ENCODE measurements at regions not wholly inside any gene's neighbourhood (a gene's known extent, or its start where the extent isn't known, plus 50 kb on each side); places are given as distances from the start of the nearest gene placed in this dataset.

DNA sequence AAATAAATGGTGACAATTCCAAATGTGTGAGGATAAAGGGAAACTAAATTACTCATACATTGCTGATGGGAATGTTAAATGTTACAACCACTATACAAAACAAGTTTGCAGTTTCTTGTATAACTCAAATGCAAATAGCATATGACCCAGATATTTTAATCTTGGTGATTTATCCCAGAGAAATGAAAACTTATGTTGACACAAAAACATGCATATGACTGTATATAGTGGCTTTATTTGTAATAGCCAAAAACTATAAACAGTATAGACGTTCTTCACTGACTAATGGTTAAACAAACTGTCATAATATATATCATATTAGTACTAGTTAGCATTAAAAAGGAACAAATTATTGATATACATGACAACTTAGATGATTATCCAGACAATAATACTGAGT lies 619.2 kb downstream of the PDHA2 start:
- peaks cover 2% of the 10 kb centered on the region for H3K27me3 Mint-ChIP-seq (ENCODE audit: insufficient read depth, low read depth, poor library complexity)
- Histone ChIP-seq H3K27me3 (ENCODE audit: insufficient read depth) (no peaks in the 10 kb centered on the region), H3K4me3 (no peak overlapping the region), H4K20me1 (replicated peaks; ENCODE audit: insufficient read depth) (no peaks in the 10 kb centered on the region), H3K27ac (ENCODE audit: low read depth) (no peak overlapping the region), H3K9me2 (ENCODE audit: insufficient read depth) (0 out of 2 replicates have a peak, but pooled peaks cover 9% of the 10 kb centered on the region), H3K4me2 (no peak overlapping the region), H3F3A (replicated peaks; ENCODE audit: low read depth) (no peaks in the 10 kb centered on the region), H2AFZ (no peak overlapping the region), H3K36me3 (ENCODE audit: insufficient read depth) (no peaks in the 10 kb centered on the region), H3K79me2 (replicated peaks; ENCODE audit: insufficient read depth) (no peaks in the 10 kb centered on the region), H3K4me1 (ENCODE audit: insufficient read depth) (no peaks in the 10 kb centered on the region)
- no peaks in the 10 kb centered on the region for H3K9me3 Mint-ChIP-seq
- H3K4me3 Mint-ChIP-seq: no peak overlapping the region
- ATAC-seq: no peak
- H3K36me3 Mint-ChIP-seq (ENCODE audit: low read depth): no peaks in the 10 kb centered on the region; the same call in 2 of the 3 replicates
- no peak for TF ChIP-seq JUNB (IDR thresholded peaks at IDR 0.05; ENCODE audit: unreplicated experiment)
- TF ChIP-seq, protein P1, sequence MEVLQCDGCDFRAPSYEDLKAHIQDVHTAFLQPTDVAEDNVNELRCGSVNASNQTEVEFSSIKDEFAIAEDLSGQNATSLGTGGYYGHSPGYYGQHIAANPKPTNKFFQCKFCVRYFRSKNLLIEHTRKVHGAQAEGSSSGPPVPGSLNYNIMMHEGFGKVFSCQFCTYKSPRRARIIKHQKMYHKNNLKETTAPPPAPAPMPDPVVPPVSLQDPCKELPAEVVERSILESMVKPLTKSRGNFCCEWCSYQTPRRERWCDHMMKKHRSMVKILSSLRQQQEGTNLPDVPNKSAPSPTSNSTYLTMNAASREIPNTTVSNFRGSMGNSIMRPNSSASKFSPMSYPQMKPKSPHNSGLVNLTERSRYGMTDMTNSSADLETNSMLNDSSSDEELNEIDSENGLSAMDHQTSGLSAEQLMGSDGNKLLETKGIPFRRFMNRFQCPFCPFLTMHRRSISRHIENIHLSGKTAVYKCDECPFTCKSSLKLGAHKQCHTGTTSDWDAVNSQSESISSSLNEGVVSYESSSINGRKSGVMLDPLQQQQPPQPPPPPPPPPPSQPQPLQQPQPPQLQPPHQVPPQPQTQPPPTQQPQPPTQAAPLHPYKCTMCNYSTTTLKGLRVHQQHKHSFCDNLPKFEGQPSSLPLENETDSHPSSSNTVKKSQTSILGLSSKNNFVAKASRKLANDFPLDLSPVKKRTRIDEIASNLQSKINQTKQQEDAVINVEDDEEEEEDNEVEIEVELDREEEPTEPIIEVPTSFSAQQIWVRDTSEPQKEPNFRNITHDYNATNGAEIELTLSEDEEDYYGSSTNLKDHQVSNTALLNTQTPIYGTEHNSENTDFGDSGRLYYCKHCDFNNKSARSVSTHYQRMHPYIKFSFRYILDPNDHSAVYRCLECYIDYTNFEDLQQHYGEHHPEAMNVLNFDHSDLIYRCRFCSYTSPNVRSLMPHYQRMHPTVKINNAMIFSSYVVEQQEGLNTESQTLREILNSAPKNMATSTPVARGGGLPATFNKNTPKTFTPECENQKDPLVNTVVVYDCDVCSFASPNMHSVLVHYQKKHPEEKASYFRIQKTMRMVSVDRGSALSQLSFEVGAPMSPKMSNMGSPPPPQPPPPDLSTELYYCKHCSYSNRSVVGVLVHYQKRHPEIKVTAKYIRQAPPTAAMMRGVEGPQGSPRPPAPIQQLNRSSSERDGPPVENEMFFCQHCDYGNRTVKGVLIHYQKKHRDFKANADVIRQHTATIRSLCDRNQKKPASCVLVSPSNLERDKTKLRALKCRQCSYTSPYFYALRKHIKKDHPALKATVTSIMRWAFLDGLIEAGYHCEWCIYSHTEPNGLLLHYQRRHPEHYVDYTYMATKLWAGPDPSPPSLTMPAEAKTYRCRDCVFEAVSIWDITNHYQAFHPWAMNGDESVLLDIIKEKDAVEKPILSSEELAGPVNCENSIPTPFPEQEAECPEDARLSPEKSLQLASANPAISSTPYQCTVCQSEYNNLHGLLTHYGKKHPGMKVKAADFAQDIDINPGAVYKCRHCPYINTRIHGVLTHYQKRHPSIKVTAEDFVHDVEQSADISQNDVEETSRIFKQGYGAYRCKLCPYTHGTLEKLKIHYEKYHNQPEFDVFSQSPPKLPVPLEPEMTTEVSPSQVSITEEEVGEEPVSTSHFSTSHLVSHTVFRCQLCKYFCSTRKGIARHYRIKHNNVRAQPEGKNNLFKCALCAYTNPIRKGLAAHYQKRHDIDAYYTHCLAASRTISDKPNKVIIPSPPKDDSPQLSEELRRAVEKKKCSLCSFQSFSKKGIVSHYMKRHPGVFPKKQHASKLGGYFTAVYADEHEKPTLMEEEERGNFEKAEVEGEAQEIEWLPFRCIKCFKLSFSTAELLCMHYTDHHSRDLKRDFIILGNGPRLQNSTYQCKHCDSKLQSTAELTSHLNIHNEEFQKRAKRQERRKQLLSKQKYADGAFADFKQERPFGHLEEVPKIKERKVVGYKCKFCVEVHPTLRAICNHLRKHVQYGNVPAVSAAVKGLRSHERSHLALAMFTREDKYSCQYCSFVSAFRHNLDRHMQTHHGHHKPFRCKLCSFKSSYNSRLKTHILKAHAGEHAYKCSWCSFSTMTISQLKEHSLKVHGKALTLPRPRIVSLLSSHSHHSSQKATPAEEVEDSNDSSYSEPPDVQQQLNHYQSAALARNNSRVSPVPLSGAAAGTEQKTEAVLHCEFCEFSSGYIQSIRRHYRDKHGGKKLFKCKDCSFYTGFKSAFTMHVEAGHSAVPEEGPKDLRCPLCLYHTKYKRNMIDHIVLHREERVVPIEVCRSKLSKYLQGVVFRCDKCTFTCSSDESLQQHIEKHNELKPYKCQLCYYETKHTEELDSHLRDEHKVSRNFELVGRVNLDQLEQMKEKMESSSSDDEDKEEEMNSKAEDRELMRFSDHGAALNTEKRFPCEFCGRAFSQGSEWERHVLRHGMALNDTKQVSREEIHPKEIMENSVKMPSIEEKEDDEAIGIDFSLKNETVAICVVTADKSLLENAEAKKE (CRISPR knock-in tag; IDR thresholded peaks at IDR 0.05): no peak
- TF ChIP-seq POLR2AphosphoS5 (IDR thresholded peaks at IDR 0.05; ENCODE audit: low read depth): no peak
- TF ChIP-seq STAT1 (IDR thresholded peaks at IDR 0.05; ENCODE audit: unreplicated experiment): no peak
- H3K4me1 Mint-ChIP-seq: no peaks in the 10 kb centered on the region
- no peak for DNase-seq (ENCODE audit: low spot score)
- H3K27ac Mint-ChIP-seq: no peak overlapping the region

DNA sequence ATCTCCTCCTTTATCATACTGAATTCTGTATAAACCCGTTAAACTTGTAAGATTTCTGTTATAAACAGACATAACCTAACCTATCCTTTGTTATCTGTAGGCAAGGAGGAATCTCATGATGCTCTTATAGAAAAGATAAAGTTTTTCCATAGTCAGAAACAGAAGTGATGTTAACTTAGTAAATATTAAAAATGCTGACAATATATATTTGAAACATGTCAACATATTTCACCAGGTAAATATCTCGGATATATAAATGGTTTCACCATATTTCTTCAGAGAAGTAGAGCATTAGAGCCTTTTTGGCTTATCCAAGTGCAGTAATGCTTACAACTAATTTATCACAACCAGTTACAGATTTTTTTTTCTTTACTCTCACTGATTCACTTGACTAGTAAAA lies 625.9 kb downstream of the PDHA2 start:
- Mint-ChIP-seq H3K27ac (no peak overlapping the region), H3K27me3 (ENCODE audit: insufficient read depth, low read depth, poor library complexity) (no peaks in the 10 kb centered on the region), H3K36me3 (ENCODE audit: low read depth) (peaks cover 25% of the 10 kb centered on the region), H3K9me3 (peaks cover 36% of the 10 kb centered on the region), H3K4me3 (no peak overlapping the region), H3K4me1 (no peaks in the 10 kb centered on the region)
- Histone ChIP-seq H4K20me1 (replicated peaks; ENCODE audit: insufficient read depth) (no peaks in the 10 kb centered on the region), H3K36me3 (ENCODE audit: insufficient read depth) (peaks cover 5% of the 10 kb centered on the region; the same call in 1 of the 2 replicates), H3K4me2 (no peak overlapping the region), H2AFZ (no peak overlapping the region), H3F3A (replicated peaks; ENCODE audit: low read depth) (no peaks in the 10 kb centered on the region), H3K9me2 (ENCODE audit: insufficient read depth) (peaks cover 8% of the 10 kb centered on the region; the same call in 1 of the 2 replicates), H3K27ac (ENCODE audit: low read depth) (no peak overlapping the region), H3K79me2 (replicated peaks; ENCODE audit: insufficient read depth) (no peaks in the 10 kb centered on the region), H3K4me3 (no peak overlapping the region), H3K27me3 (ENCODE audit: insufficient read depth) (no peaks in the 10 kb centered on the region), H3K4me1 (ENCODE audit: insufficient read depth) (no peaks in the 10 kb centered on the region)
- ATAC-seq (no peak), DNase-seq (ENCODE audit: low spot score) (no peak)
- no peak for TF ChIP-seq CREB1 (CRISPR knock-in tag; IDR thresholded peaks at IDR 0.05; ENCODE audit: low read depth)
- no peak for TF ChIP-seq STAT1 (IDR thresholded peaks at IDR 0.05; ENCODE audit: unreplicated experiment)
- TF ChIP-seq, protein P2, sequence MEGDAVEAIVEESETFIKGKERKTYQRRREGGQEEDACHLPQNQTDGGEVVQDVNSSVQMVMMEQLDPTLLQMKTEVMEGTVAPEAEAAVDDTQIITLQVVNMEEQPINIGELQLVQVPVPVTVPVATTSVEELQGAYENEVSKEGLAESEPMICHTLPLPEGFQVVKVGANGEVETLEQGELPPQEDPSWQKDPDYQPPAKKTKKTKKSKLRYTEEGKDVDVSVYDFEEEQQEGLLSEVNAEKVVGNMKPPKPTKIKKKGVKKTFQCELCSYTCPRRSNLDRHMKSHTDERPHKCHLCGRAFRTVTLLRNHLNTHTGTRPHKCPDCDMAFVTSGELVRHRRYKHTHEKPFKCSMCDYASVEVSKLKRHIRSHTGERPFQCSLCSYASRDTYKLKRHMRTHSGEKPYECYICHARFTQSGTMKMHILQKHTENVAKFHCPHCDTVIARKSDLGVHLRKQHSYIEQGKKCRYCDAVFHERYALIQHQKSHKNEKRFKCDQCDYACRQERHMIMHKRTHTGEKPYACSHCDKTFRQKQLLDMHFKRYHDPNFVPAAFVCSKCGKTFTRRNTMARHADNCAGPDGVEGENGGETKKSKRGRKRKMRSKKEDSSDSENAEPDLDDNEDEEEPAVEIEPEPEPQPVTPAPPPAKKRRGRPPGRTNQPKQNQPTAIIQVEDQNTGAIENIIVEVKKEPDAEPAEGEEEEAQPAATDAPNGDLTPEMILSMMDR (conservative IDR thresholded peaks at IDR 0.05; ENCODE audit: low read depth in 2 of 2): no peak
- TF ChIP-seq POLR2AphosphoS5 (IDR thresholded peaks at IDR 0.05; ENCODE audit: low read depth): no peak
- no peak for TF ChIP-seq ZNF114 (CRISPR knock-in tag; IDR thresholded peaks at IDR 0.05)
- no peak for TF ChIP-seq ZNF331 (CRISPR knock-in tag; IDR thresholded peaks at IDR 0.05; ENCODE audit: low read depth)
- TF ChIP-seq JUNB (IDR thresholded peaks at IDR 0.05; ENCODE audit: unreplicated experiment): no peak
- no peak for TF ChIP-seq EZH2phosphoT487 (IDR thresholded peaks at IDR 0.05; ENCODE audit: unreplicated experiment)
- TF ChIP-seq, protein P3, sequence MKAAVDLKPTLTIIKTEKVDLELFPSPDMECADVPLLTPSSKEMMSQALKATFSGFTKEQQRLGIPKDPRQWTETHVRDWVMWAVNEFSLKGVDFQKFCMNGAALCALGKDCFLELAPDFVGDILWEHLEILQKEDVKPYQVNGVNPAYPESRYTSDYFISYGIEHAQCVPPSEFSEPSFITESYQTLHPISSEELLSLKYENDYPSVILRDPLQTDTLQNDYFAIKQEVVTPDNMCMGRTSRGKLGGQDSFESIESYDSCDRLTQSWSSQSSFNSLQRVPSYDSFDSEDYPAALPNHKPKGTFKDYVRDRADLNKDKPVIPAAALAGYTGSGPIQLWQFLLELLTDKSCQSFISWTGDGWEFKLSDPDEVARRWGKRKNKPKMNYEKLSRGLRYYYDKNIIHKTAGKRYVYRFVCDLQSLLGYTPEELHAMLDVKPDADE (IDR thresholded peaks at IDR 0.05): no peak

Measured in GM23338 (cell line).